ENCODE measurements at regions not wholly inside any gene's neighbourhood (a gene's known extent, or its start where the extent isn't known, plus 50 kb on each side); places are given as distances from the start of the nearest gene placed in this dataset.

GRCh38 chr3:104362319-104362718 is 1004.4 kb upstream of the ALCAM start:
- ATAC-seq, result no peak
- no peaks in the 10 kb centered on the region for H3K4me1 ChIP-seq (ENCODE audit: control insufficient read depth, insufficient read depth, low read length)
- ChIA-PET CTCF (no interaction called here), POLR2A (no interaction called here)
- no peak for TF ChIP-seq SIN3A (IDR thresholded peaks at IDR 0.05; ENCODE audit: borderline replicate concordance, insufficient read depth, low read depth, low read length)
- no peak for TF ChIP-seq TCF7L2 (IDR thresholded peaks at IDR 0.05; ENCODE audit: low read depth, low read length)
- no peak for TF ChIP-seq REST (IDR thresholded peaks at IDR 0.05; ENCODE audit: insufficient read depth in 1 of 2, low read depth in 2 of 2, low read length in 1 of 2)
- TF ChIP-seq, protein P1, sequence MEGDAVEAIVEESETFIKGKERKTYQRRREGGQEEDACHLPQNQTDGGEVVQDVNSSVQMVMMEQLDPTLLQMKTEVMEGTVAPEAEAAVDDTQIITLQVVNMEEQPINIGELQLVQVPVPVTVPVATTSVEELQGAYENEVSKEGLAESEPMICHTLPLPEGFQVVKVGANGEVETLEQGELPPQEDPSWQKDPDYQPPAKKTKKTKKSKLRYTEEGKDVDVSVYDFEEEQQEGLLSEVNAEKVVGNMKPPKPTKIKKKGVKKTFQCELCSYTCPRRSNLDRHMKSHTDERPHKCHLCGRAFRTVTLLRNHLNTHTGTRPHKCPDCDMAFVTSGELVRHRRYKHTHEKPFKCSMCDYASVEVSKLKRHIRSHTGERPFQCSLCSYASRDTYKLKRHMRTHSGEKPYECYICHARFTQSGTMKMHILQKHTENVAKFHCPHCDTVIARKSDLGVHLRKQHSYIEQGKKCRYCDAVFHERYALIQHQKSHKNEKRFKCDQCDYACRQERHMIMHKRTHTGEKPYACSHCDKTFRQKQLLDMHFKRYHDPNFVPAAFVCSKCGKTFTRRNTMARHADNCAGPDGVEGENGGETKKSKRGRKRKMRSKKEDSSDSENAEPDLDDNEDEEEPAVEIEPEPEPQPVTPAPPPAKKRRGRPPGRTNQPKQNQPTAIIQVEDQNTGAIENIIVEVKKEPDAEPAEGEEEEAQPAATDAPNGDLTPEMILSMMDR (IDR thresholded peaks at IDR 0.05), result no peak
- TF ChIP-seq POLR2AphosphoS5 (IDR thresholded peaks at IDR 0.05; ENCODE audit: low read depth, low read length), result no peak
- intact Hi-C loops (cut with micrococcal nuclease; ENCODE audit: unreplicated experiment) (no loop called here), in situ Hi-C loops (cut with HindIII; ENCODE audit: low pct_unique_long_range_greater_than_20kb, low sequenced_read_pairs) (no loop called here)
- no peak overlapping the region for H3K4me3 ChIP-seq (ENCODE audit: low read depth in 2 of 2, low read length in 2 of 2)
- BruUV-seq (replicated peaks), result no TSS peak
- H3K9me3 ChIP-seq (ENCODE audit: control insufficient read depth, insufficient read depth, low read depth, low read length), result no peaks in the 10 kb centered on the region; the same call in 1 of the 2 replicates
- DNase-seq (ENCODE audit: low read depth, low spot score), result no peak
- no peaks in the 10 kb centered on the region for H3K36me3 ChIP-seq (ENCODE audit: control insufficient read depth, insufficient read depth, low read length)
- no peaks in the 10 kb centered on the region for H3K27me3 ChIP-seq (ENCODE audit: control insufficient read depth, insufficient read depth, low read length)
- H3K27ac ChIP-seq (ENCODE audit: low read length), result no peak overlapping the region

DNA sequence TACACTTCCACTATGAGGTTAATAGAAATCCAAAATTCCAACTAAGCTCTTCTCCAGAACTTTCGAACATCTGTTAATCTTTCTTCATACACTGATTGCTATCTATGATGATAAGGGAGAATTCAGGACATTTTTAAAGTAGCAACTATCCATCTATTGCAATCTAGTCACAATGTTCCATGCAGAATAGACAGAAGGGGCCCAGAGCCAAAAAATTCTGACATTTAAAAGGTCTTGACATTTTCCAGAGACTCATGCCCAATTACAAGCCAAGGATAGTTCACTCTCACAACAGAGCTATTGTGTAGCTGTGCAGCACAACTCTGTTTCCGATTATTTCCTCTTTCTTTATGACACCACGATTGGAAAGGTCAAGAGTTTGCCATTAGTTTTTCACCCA is 999.7 kb upstream of the ALCAM start:
- Histone ChIP-seq H3K4me3 (ENCODE audit: low read depth in 2 of 2, low read length in 2 of 2) (no peak overlapping the region), H3K27ac (ENCODE audit: low read length) (no peak overlapping the region), H3K9me3 (ENCODE audit: control insufficient read depth, insufficient read depth, low read depth, low read length) (no peaks in the 10 kb centered on the region), H3K27me3 (ENCODE audit: control insufficient read depth, insufficient read depth, low read length) (no peaks in the 10 kb centered on the region), H3K36me3 (ENCODE audit: control insufficient read depth, insufficient read depth, low read length) (no peaks in the 10 kb centered on the region), H3K4me1 (ENCODE audit: control insufficient read depth, insufficient read depth, low read length) (no peaks in the 10 kb centered on the region)
- no peak for ATAC-seq
- no peak for TF ChIP-seq SIN3A (IDR thresholded peaks at IDR 0.05; ENCODE audit: borderline replicate concordance, insufficient read depth, low read depth, low read length)
- TF ChIP-seq, protein P1 (IDR thresholded peaks at IDR 0.05), result no peak
- no peak for TF ChIP-seq REST (IDR thresholded peaks at IDR 0.05; ENCODE audit: insufficient read depth in 1 of 2, low read depth in 2 of 2, low read length in 1 of 2)
- TF ChIP-seq TCF7L2 (IDR thresholded peaks at IDR 0.05; ENCODE audit: low read depth, low read length), result no peak
- no peak for TF ChIP-seq POLR2AphosphoS5 (IDR thresholded peaks at IDR 0.05; ENCODE audit: low read depth, low read length)
- intact Hi-C loops (cut with micrococcal nuclease; ENCODE audit: unreplicated experiment) (no loop called here), in situ Hi-C loops (cut with HindIII; ENCODE audit: low pct_unique_long_range_greater_than_20kb, low sequenced_read_pairs) (no loop called here)
- ChIA-PET CTCF (no interaction called here), POLR2A (interaction anchor here (0.6 kb wide), 1 partner anchor 1095 kb away, joined by 3 read pairs; no protein-coding TSS in a partner anchor)
- BruUV-seq (replicated peaks), result no TSS peak
- no peak for DNase-seq (ENCODE audit: low read depth, low spot score)
